Neuronal stem cell (in vitro differentiated cells): ENCODE measurements at regions not wholly inside any gene's neighbourhood (a gene's known extent, or its start where the extent isn't known, plus 50 kb on each side); places are given as distances from the start of the nearest gene placed in this dataset.

Experiments used
- DNase-seq: peaks from one replicate; pipeline ENCODE4 v3.0.0-alpha.2; 2013; ENCODE audit warnings: low spot score
- H2AFZ ChIP-seq: one replicate; pipeline ENCODE4 v1.6.1; 2013; ENCODE audit warnings: mild to moderate bottlenecking, low read length, inconsistent platforms
- H2AK5ac ChIP-seq: 2 replicates; pipeline ENCODE4 v1.6.1; 2013; ENCODE audit warnings: low read depth, mild to moderate bottlenecking, inconsistent platforms, low read length, moderate library complexity, mixed read lengths
- H2BK120ac ChIP-seq: 2 replicates; pipeline ENCODE4 v1.6.1; 2013; ENCODE audit warnings: low read depth, mild to moderate bottlenecking, inconsistent platforms, low read length, moderate library complexity, mixed read lengths
- H2BK12ac ChIP-seq: one replicate; pipeline ENCODE4 v1.6.1; 2013; ENCODE audit warnings: low read length, inconsistent platforms
- H2BK15ac ChIP-seq: 2 replicates; pipeline ENCODE4 v1.6.1; 2013; ENCODE audit warnings: mild to moderate bottlenecking, low read length, inconsistent platforms, mixed read lengths
- H2BK5ac ChIP-seq: one replicate; pipeline ENCODE4 v1.6.1; 2013; ENCODE audit warnings: inconsistent platforms, mild to moderate bottlenecking, low read length, moderate library complexity
- H3K14ac ChIP-seq: one replicate; pipeline ENCODE4 v1.6.1; 2013; ENCODE audit warnings: low read length, inconsistent platforms
- H3K18ac ChIP-seq: 2 replicates; pipeline ENCODE4 v1.6.1; 2013; ENCODE audit warnings: low read length, inconsistent platforms
- H3K23ac ChIP-seq: 2 replicates; pipeline ENCODE4 v1.6.1; 2013; ENCODE audit warnings: low read depth, mild to moderate bottlenecking, mixed read lengths, low read length, inconsistent platforms; ENCODE audit not compliant: poor library complexity
- H3K27ac ChIP-seq: replicated peaks from 3 replicates; pipeline ENCODE4 v1.5.1; 2013; ENCODE audit warnings: low read length, inconsistent platforms
- H3K27me3 ChIP-seq, 3 experiments: 2 replicates each; pipeline ENCODE4 v1.6.1; 2013; ENCODE audit warnings: low read length in 3 of 3, mild to moderate bottlenecking in 2 of 3, inconsistent platforms in 1 of 3, low read depth in 1 of 3, mixed read lengths in 1 of 3, moderate library complexity in 1 of 3; ENCODE audit not compliant: control insufficient read depth in 3 of 3, insufficient read depth in 3 of 3
- H3K36me3 ChIP-seq, 2 donors: replicated peaks in 1 of 2; 2 replicates each; pipeline ENCODE4 v1.6.1; 2013; ENCODE audit warnings: low read length in 2 of 2; ENCODE audit not compliant: control insufficient read depth in 2 of 2, insufficient read depth in 2 of 2
- H3K4ac ChIP-seq: 2 replicates; pipeline ENCODE4 v1.6.1; 2013; ENCODE audit warnings: inconsistent platforms, mild to moderate bottlenecking, low read length, moderate library complexity
- H3K4me1 ChIP-seq, 2 donors: 1 replicate in 1 of 2; 2 replicates in 1 of 2; pipeline ENCODE4 v1.6.1; 2013; ENCODE audit warnings: low read length in 2 of 2, low read depth in 1 of 2; ENCODE audit not compliant: control insufficient read depth in 2 of 2, insufficient read depth in 1 of 2
- H3K4me2 ChIP-seq: one replicate; pipeline ENCODE4 v1.6.1; 2013; ENCODE audit warnings: mild to moderate bottlenecking, low read length, inconsistent platforms; ENCODE audit not compliant: insufficient read depth, poor library complexity, severe bottlenecking
- H3K4me3 ChIP-seq, 2 donors: 2 replicates each; pipeline ENCODE4 v1.5.1; 2013; ENCODE audit warnings: low read length in 2 of 2, mild to moderate bottlenecking in 2 of 2, inconsistent platforms in 1 of 2, moderate library complexity in 1 of 2
- H3K79me1 ChIP-seq: one replicate; pipeline ENCODE4 v1.6.1; 2013; ENCODE audit warnings: low read depth, mild to moderate bottlenecking, inconsistent platforms, low read length, moderate library complexity
- H3K9ac ChIP-seq: one replicate; pipeline ENCODE4 v1.6.1; 2013; ENCODE audit warnings: mild to moderate bottlenecking, low read depth, low read length, inconsistent platforms; ENCODE audit not compliant: poor library complexity
- H3K9me3 ChIP-seq, 2 donors: replicated peaks in 1 of 2; 2 replicates each; pipeline versions ENCODE3 to v1.6.1; 2013; ENCODE audit warnings: low read length in 2 of 2, mild to moderate bottlenecking in 2 of 2, inconsistent platforms in 1 of 2, low read depth in 1 of 2, mixed read lengths in 1 of 2, moderate library complexity in 1 of 2; ENCODE audit not compliant: control insufficient read depth in 2 of 2, insufficient read depth in 1 of 2
- H4K8ac ChIP-seq: one replicate; pipeline ENCODE4 v1.6.1; 2013; ENCODE audit warnings: low read depth, mild to moderate bottlenecking, inconsistent platforms, low read length, moderate library complexity
- H4K91ac ChIP-seq: one replicate; pipeline ENCODE4 v1.6.1; 2013; ENCODE audit warnings: low read length, low read depth, mild to moderate bottlenecking, inconsistent platforms; ENCODE audit not compliant: poor library complexity
- WGBS, 2 donors: extraction: QIAGEN DNeasy Blood & Tissue Kit; methylation state at CpG; one replicate each; pipeline ENCODE4 v1.1.7; 2013; ENCODE audit warnings: missing lambda C conversion rate in 2 of 2, mixed read lengths in 1 of 2; ENCODE audit not compliant: insufficient read length in 2 of 2, insufficient replicate concordance in 1 of 2; ENCODE audit errors: extremely low coverage in 2 of 2; 5-methylcytosine and 5-hydroxymethylcytosine counted together

DNA sequence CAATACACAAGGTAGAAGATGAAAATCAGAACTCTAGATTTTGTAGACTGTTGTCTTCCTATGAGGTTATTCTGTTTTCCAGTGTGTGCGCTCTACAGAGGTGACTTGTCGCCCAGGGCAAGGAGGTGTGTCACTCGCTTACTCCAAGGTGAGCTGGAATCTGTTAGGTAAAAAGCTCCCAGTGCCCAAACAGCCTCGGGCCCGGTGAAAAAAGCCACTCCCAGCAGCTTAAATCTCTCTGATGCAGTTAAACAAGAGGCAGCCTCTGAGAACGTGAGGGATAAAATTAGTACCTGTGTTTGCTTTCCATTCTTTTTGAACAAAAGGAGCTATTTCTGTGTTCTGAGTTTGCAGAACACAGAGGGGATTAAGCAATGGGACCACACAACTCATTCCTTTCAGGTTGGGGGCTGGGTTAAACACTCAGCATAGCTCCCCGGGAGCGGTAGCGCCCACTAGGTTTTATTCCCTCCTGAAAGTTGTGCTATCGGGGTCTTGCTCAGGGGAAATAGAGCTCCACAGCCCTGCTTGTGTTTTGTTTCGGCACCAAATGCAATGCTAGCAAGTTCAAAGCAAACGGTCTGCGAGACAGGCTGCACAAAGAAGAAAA, 181.2 kb downstream of the FOXA2 start:
- Histone ChIP-seq H3K79me1 (no peaks in the 10 kb centered on the region), H4K91ac (no peak overlapping the region), H4K8ac (no peak overlapping the region), H2BK15ac (no peak overlapping the region), H3K18ac (no peak overlapping the region), H3K4ac (no peak overlapping the region), H3K27ac (no peak overlapping the region), H3K9me3 (no peaks in the 10 kb centered on the region), H3K23ac (no peak overlapping the region), H3K4me1 (peaks cover 2 to 8% of the 10 kb centered on the region in 2 donors), H2BK12ac (no peak overlapping the region), H2AK5ac (no peak overlapping the region), H3K14ac (no peak overlapping the region), H2AFZ (peak overlapping the region; percentile 72), H3K9ac (no peak overlapping the region), H3K36me3 (no peaks in the 10 kb centered on the region), H2BK5ac (no peak overlapping the region), H3K27me3 (peaks cover 0 to 15% (median 6%) of the 10 kb centered on the region in 3 experiments), H3K4me2 (peak overlapping the region; percentile 36), H2BK120ac (no peak overlapping the region), H3K4me3 (no peak overlapping the region)
- peak; percentile 30 for DNase-seq
- WGBS, 2 donors = no CpG with 5 or more reads among the region's 13 CpGs

DNA sequence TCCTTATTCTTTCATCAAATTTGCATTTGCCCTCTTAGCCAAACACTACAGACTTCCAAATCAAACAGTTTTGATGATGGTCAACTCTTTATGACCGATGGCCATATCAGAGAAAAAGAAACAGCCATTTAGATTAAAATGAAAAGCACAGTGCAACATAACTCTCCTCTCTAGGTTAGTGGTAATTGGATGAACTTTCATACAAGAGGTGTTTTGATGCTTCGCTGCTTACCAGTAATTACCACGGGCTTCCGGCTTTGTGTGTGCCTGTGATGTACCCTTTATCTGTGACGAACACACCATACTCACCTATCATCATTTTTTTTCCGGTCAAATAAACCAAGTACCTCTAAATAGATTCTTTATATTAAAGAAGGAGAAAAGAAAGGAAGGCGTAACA, 181.8 kb downstream of the FOXA2 start:
- no peak overlapping the region for H3K4me3 ChIP-seq
- no peaks in the 10 kb centered on the region for H3K9me3 ChIP-seq
- no peak overlapping the region for H2BK15ac ChIP-seq
- H3K36me3 ChIP-seq = no peaks in the 10 kb centered on the region
- H3K27me3 ChIP-seq = peaks cover 0 to 15% (median 6%) of the 10 kb centered on the region in 3 experiments
- no peak overlapping the region for H3K9ac ChIP-seq
- H3K14ac ChIP-seq = no peak overlapping the region
- H2AFZ ChIP-seq = no peak overlapping the region
- H3K27ac ChIP-seq = no peak overlapping the region
- no peak overlapping the region for H2BK12ac ChIP-seq
- no peak overlapping the region for H2BK120ac ChIP-seq
- H3K23ac ChIP-seq = no peak overlapping the region
- H3K4ac ChIP-seq = no peak overlapping the region
- DNase-seq = no peak
- H3K4me1 ChIP-seq = peaks cover 2 to 8% of the 10 kb centered on the region in 2 donors
- no peak overlapping the region for H2AK5ac ChIP-seq
- H4K91ac ChIP-seq = no peak overlapping the region
- H2BK5ac ChIP-seq = no peak overlapping the region
- no CpG with 5 or more reads among the region's 7 CpGs for WGBS, 2 donors
- no peak overlapping the region for H3K4me2 ChIP-seq
- no peak overlapping the region for H3K18ac ChIP-seq
- H3K79me1 ChIP-seq = no peaks in the 10 kb centered on the region
- no peak overlapping the region for H4K8ac ChIP-seq

DNA sequence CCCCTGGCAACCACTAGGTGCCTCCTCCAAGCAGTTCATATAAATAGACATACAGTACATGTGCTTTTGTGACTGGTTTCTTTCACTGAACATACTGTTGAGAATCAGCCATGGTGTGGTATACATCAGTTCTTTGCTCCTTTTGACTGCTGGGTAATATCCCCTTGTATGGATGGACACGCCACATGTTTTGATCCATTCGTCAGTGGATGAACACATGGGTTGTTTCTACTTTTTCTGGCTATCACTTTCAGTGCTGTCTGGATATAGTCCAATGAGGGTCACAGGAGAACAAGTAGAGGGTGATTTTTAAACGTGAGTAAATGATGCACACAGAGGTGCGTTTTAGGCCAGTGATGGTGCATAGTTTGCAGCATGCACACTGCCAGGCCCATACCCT, 183.9 kb downstream of the FOXA2 start:
- H4K91ac ChIP-seq = no peak overlapping the region
- H2AFZ ChIP-seq = no peak overlapping the region
- no peak overlapping the region for H3K4me3 ChIP-seq
- no peak overlapping the region for H3K14ac ChIP-seq
- H2AK5ac ChIP-seq = no peak overlapping the region
- no peaks in the 10 kb centered on the region for H3K36me3 ChIP-seq
- H3K9me3 ChIP-seq = no peaks in the 10 kb centered on the region
- no peak overlapping the region for H2BK12ac ChIP-seq
- H3K27me3 ChIP-seq = peaks cover 0 to 15% (median 6%) of the 10 kb centered on the region in 3 experiments
- no peak overlapping the region for H2BK15ac ChIP-seq
- H3K4me2 ChIP-seq = no peak overlapping the region
- H4K8ac ChIP-seq = no peak overlapping the region
- no peak overlapping the region for H2BK120ac ChIP-seq
- H3K4ac ChIP-seq = no peak overlapping the region
- H3K23ac ChIP-seq = no peak overlapping the region
- H3K4me1 ChIP-seq = peaks cover 2 to 8% of the 10 kb centered on the region in 2 donors
- no peaks in the 10 kb centered on the region for H3K79me1 ChIP-seq
- H3K18ac ChIP-seq = no peak overlapping the region
- no peak overlapping the region for H2BK5ac ChIP-seq
- no peak overlapping the region for H3K27ac ChIP-seq
- no peak overlapping the region for H3K9ac ChIP-seq
- no peak for DNase-seq
- no CpG with 5 or more reads among the region's 4 CpGs for WGBS, 2 donors

DNA sequence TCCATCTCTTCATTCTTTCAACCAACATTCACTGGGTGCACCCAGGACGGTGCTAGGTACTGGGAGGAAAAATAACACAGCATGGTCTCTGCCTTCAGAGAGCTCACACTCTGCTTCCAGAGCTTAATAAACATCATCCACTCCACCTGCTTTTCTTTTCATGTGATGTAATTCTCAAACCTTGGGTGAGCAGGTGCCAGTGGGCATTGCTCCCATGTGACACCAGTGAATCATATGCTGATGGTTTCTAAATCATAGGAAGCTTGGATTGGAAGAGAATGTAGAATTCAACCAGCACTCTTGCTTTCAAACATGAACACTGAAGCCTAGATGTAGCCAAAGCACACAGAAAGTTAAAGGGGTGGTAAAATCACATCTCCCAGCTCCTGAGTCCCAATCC, 189.8 kb downstream of the FOXA2 start:
- Histone ChIP-seq H3K4ac (no peak overlapping the region), H3K18ac (no peak overlapping the region), H2AK5ac (no peak overlapping the region), H3K27ac (no peak overlapping the region), H4K8ac (no peak overlapping the region), H2BK12ac (no peak overlapping the region), H3K23ac (no peak overlapping the region), H3K79me1 (no peaks in the 10 kb centered on the region), H3K9me3 (no peaks in the 10 kb centered on the region), H3K4me3 (no peak overlapping the region), H2BK5ac (no peak overlapping the region), H2AFZ (no peak overlapping the region), H3K14ac (no peak overlapping the region), H4K91ac (no peak overlapping the region), H3K36me3 (no peaks in the 10 kb centered on the region), H3K27me3 (no peaks in the 10 kb centered on the region), H2BK120ac (no peak overlapping the region), H2BK15ac (no peak overlapping the region), H3K4me2 (no peak overlapping the region), H3K4me1 (peaks cover 0 to 2% of the 10 kb centered on the region in 2 donors), H3K9ac (no peak overlapping the region)
- no peak for DNase-seq
- WGBS, 2 donors = no CpG with 5 or more reads among the region's 1 CpG
